Endothelial cell of umbilical vein (primary cell): ENCODE measurements at regions not wholly inside any gene's neighbourhood (a gene's known extent, or its start where the extent isn't known, plus 50 kb on each side); places are given as distances from the start of the nearest gene placed in this dataset.

Experiments used
- MYC ChIP-seq: IDR thresholded peaks from one replicate; pipeline ENCODE4 v1.6.1; 2011; ENCODE audit warnings: mild to moderate bottlenecking, low read depth, low read length
- POLR2AphosphoS5 ChIP-seq: IDR thresholded peaks from 2 replicates; pipeline ENCODE4 v1.6.1; 2012; ENCODE audit warnings: low read depth, mild to moderate bottlenecking, control low read depth, low read length, moderate library complexity; ENCODE audit not compliant: insufficient read depth
- TF ChIP-seq, protein P1 (sequence below), 2 donors: IDR thresholded peaks; 1 replicate in 1 of 2; 2 replicates in 1 of 2; pipeline ENCODE4 v1.5.1; 2011; ENCODE audit warnings: low read length in 2 of 2, mild to moderate bottlenecking in 2 of 2, moderate library complexity in 2 of 2, control low read depth in 1 of 2, inconsistent platforms in 1 of 2, low read depth in 1 of 2; ENCODE audit not compliant: insufficient read depth in 1 of 2; ENCODE audit errors: extremely low read depth in 1 of 2

DNA sequence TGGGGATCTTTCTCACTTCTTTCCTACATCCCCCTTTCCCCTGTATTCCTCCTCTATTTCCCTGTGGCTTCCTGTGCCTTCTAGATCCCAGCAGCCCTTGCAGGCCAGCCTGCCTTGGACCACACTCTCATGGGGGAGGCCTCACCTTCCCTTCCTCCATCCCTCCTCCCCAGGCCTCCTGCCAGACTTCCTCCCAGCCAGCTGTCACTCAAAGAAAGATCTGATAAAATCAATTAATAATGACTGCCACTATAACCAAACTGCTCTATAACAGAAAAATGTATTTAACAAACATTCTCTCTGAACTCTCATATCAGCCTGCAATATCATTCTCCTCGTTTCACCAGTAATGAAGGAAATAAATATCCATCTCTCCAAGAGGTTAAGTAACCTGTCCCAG, 144.9 kb upstream of the SIX2 start:
- TF ChIP-seq POLR2AphosphoS5: no peak
- TF ChIP-seq, protein P1, sequence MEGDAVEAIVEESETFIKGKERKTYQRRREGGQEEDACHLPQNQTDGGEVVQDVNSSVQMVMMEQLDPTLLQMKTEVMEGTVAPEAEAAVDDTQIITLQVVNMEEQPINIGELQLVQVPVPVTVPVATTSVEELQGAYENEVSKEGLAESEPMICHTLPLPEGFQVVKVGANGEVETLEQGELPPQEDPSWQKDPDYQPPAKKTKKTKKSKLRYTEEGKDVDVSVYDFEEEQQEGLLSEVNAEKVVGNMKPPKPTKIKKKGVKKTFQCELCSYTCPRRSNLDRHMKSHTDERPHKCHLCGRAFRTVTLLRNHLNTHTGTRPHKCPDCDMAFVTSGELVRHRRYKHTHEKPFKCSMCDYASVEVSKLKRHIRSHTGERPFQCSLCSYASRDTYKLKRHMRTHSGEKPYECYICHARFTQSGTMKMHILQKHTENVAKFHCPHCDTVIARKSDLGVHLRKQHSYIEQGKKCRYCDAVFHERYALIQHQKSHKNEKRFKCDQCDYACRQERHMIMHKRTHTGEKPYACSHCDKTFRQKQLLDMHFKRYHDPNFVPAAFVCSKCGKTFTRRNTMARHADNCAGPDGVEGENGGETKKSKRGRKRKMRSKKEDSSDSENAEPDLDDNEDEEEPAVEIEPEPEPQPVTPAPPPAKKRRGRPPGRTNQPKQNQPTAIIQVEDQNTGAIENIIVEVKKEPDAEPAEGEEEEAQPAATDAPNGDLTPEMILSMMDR (IDR thresholded peaks at IDR 0.05; ENCODE audit: extremely low read depth in 1 of 2, insufficient read depth in 1 of 2, low read depth in 1 of 2, low read length in 2 of 2): no peak
- no peak for TF ChIP-seq MYC
